Activated B cell treated with CpG ODN at 0.5 μM for 24 hours (primary cell): ENCODE measurements at regions not wholly inside any gene's neighbourhood (a gene's known extent, or its start where the extent isn't known, plus 50 kb on each side); places are given as distances from the start of the nearest gene placed in this dataset.

Source experiments
- ATAC-seq: fragments of 200-7000 bp; cut with Tn5 transposase; one replicate; pipeline ENCODE4 v1.10.0; 2021; ENCODE audit warnings: low read depth, mild to moderate bottlenecking, moderate library complexity
- CTCF ChIA-PET: fragments of 350-600 bp; sonication (Branson Sonifier 250); formaldehyde crosslinking; loops from one replicate; lab custom pipeline; 2021; ENCODE audit warnings: antibody characterized with exemption; lab: Charles Lee
- POLR2A ChIA-PET: fragments of 350-600 bp; sonication (Branson Sonifier 250); formaldehyde crosslinking; loops from one replicate; lab custom pipeline; 2021; ENCODE audit warnings: antibody characterized with exemption; lab: Charles Lee
- DNase-seq: peaks from one replicate; pipeline ENCODE4 v3.0.0; 2022
- H3K27ac Mint-ChIP-seq: one replicate; pipeline ENCODE4 v1.8.0; 2020; ENCODE audit warnings: mixed read lengths
- H3K27me3 Mint-ChIP-seq: one replicate; pipeline ENCODE4 v1.8.0; 2021; ENCODE audit warnings: mixed read lengths
- H3K36me3 Mint-ChIP-seq: one replicate; pipeline ENCODE4 v1.8.0; 2021; ENCODE audit warnings: low read depth, mixed read lengths
- H3K4me1 Mint-ChIP-seq: one replicate; pipeline ENCODE4 v1.8.0; 2021; ENCODE audit warnings: mixed read lengths
- H3K4me3 Mint-ChIP-seq: one replicate; pipeline ENCODE4 v1.8.0; 2020; ENCODE audit warnings: mild to moderate bottlenecking, mixed read lengths
- H3K9me3 Mint-ChIP-seq: one replicate; pipeline ENCODE4 v1.8.0; 2020; ENCODE audit warnings: mixed read lengths
- CTCF ChIP-seq: fragments of 200-600 bp; IDR thresholded peaks from one replicate; pipeline ENCODE4 v1.8.0; 2022; ENCODE audit warnings: antibody characterized with exemption, mild to moderate bottlenecking
- intact Hi-C: fragments of 100-400 bp; cut with micrococcal nuclease; formaldehyde crosslinking; loops from one replicate; pipeline ENCODE4 v1.15.1; 2024

- no peak for DNase-seq
- Mint-ChIP-seq H3K27ac (no peak overlapping the region), H3K9me3 (no peaks in the 10 kb centered on the region), H3K36me3 (no peaks in the 10 kb centered on the region), H3K4me3 (no peak overlapping the region), H3K4me1 (no peaks in the 10 kb centered on the region), H3K27me3 (peaks cover 4% of the 10 kb centered on the region)
- POLR2A ChIA-PET, result no interaction called here
- no peak for ATAC-seq
- CTCF ChIA-PET, result no interaction called here
- no peak for TF ChIP-seq CTCF
- intact Hi-C loops, result no loop called here
Measured at GRCh38 chr11:27898166-27898565, 197.9 kb upstream of the BDNF start.

- no peak overlapping the region for H3K4me3 Mint-ChIP-seq
- peaks cover 4% of the 10 kb centered on the region for H3K27me3 Mint-ChIP-seq
- CTCF ChIA-PET, result no interaction called here
- no peak for TF ChIP-seq CTCF
- POLR2A ChIA-PET, result no interaction called here
- DNase-seq (no peak), ATAC-seq (no peak)
- no peaks in the 10 kb centered on the region for H3K4me1 Mint-ChIP-seq
- no peaks in the 10 kb centered on the region for H3K9me3 Mint-ChIP-seq
- intact Hi-C loops, result no loop called here
- H3K36me3 Mint-ChIP-seq, result no peaks in the 10 kb centered on the region
- H3K27ac Mint-ChIP-seq, result no peak overlapping the region
Measured at GRCh38 chr11:27896096-27896495, 195.8 kb upstream of the BDNF start.

DNA sequence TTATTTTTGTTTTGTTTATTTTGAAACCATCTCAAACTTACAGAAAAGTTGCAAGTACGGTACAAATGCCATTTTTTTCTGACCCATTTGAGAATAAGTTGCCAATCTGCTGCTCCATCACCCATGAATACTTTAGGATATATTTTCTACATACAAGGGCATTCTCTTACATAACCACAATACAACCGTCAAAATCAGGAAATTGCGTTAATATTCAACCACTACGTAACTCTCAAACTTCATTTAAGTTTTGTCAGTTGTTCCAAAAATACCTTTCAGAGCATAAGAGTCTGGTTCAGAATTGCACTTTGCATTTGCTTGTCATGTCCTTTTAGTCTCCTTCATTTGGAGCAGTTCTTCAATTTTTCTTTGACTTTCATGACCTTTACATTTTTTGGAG lies 194.3 kb upstream of the BDNF start:
- intact Hi-C loops, result no loop called here
- ChIA-PET POLR2A (no interaction called here), CTCF (no interaction called here)
- no peak for DNase-seq
- Mint-ChIP-seq H3K4me3 (no peak overlapping the region), H3K36me3 (no peaks in the 10 kb centered on the region), H3K27ac (no peak overlapping the region), H3K4me1 (no peaks in the 10 kb centered on the region), H3K9me3 (no peaks in the 10 kb centered on the region), H3K27me3 (peaks cover 2% of the 10 kb centered on the region)
- no peak for ATAC-seq
- no peak for TF ChIP-seq CTCF

DNA sequence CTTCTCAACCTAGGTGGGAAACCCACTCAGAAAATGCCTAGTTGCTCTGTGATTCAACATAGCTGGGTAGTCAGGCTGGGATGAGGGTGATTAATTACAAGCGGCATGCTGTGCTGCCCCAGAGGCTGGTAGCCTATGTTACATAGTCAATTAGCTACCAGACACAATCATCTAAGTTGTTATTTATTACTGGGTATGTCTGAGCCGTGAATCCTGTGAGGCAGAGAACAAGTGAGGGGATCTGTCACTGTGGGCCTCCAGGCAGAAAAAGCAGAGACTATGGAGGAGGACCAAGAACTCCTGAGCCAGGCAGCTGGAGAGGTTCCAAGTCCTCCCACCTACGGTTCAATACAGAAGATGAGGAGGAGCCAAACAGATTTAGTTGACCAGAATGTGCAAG lies 186.6 kb upstream of the BDNF start:
- no peak overlapping the region for H3K27ac Mint-ChIP-seq
- H3K27me3 Mint-ChIP-seq, result no peaks in the 10 kb centered on the region
- H3K4me3 Mint-ChIP-seq, result no peak overlapping the region
- ChIA-PET CTCF (no interaction called here), POLR2A (no interaction called here)
- DNase-seq (no peak), ATAC-seq (no peak)
- no peaks in the 10 kb centered on the region for H3K4me1 Mint-ChIP-seq
- TF ChIP-seq CTCF, result no peak
- no peaks in the 10 kb centered on the region for H3K36me3 Mint-ChIP-seq
- H3K9me3 Mint-ChIP-seq, result no peaks in the 10 kb centered on the region
- intact Hi-C loops, result no loop called here

- no peaks in the 10 kb centered on the region for H3K9me3 Mint-ChIP-seq
- ChIA-PET CTCF (no interaction called here), POLR2A (no interaction called here)
- no peak overlapping the region for H3K4me3 Mint-ChIP-seq
- TF ChIP-seq CTCF, result no peak
- H3K27ac Mint-ChIP-seq, result no peak overlapping the region
- H3K4me1 Mint-ChIP-seq, result no peaks in the 10 kb centered on the region
- DNase-seq (no peak), ATAC-seq (no peak)
- intact Hi-C loops, result no loop called here
- H3K27me3 Mint-ChIP-seq, result peaks cover 2% of the 10 kb centered on the region
- H3K36me3 Mint-ChIP-seq, result no peaks in the 10 kb centered on the region
Measured at GRCh38 chr11:27882066-27882697, 181.9 kb upstream of the BDNF start.
